HepG2 (cell line): ENCODE measurements at regions not wholly inside any gene's neighbourhood (a gene's known extent, or its start where the extent isn't known, plus 50 kb on each side); places are given as distances from the start of the nearest gene placed in this dataset.

ENCODE experiments used
- ARID2 ChIP-seq: sonication (generic); formaldehyde crosslinking; IDR thresholded peaks from 2 replicates; pipeline ENCODE4 v1.8.1; 2022; ENCODE audit warnings: mild to moderate bottlenecking, missing genetic modification reagents, borderline replicate concordance
- FOXK2 ChIP-seq: fragments of 450-650 bp; IDR thresholded peaks from 2 replicates; pipeline ENCODE4 v1.6.1; 2016
- HNF4G ChIP-seq, 2 experiments: sonication (generic) in 1 of 2; formaldehyde crosslinking in 1 of 2; IDR thresholded peaks; 2 replicates each; pipeline versions ENCODE4 v1.4.0 to v1.6.1; 2011 to 2020; ENCODE audit warnings: borderline replicate concordance in 2 of 2, low read depth in 2 of 2, mild to moderate bottlenecking in 2 of 2, low read length in 1 of 2, missing genetic modification reagents in 1 of 2, moderate library complexity in 1 of 2
- MAFK ChIP-seq, 2 experiments: IDR thresholded peaks in 1 of 2; conservative IDR thresholded peaks in 1 of 2; 2 replicates each; pipeline ENCODE4 v1.6.1; 2011; ENCODE audit warnings: improper control_type of control experiment in 2 of 2, low read length in 2 of 2
- MEIS1 ChIP-seq: sonication (generic); formaldehyde crosslinking; IDR thresholded peaks from 2 replicates; pipeline ENCODE4 v1.9.0; 2021; ENCODE audit warnings: mild to moderate bottlenecking, missing genetic modification reagents, moderate library complexity, borderline replicate concordance
- MYC ChIP-seq: sonication (generic); formaldehyde crosslinking; IDR thresholded peaks from 2 replicates; pipeline ENCODE4 v1.9.0; 2021; ENCODE audit warnings: missing genetic modification reagents, borderline replicate concordance
- TOPORS ChIP-seq: sonication (generic); formaldehyde crosslinking; IDR thresholded peaks from 2 replicates; pipeline ENCODE4 v1.8.0; 2023; ENCODE audit warnings: mild to moderate bottlenecking, missing genetic modification reagents
- U2AF1 ChIP-seq: fragments of 200-400 bp; formaldehyde crosslinking; optimal IDR thresholded peaks from 2 replicates; pipeline ENCODE3; 2017; ENCODE audit warnings: mild to moderate bottlenecking, low read depth, low read length
- ZFYVE20 ChIP-seq: sonication (generic); formaldehyde crosslinking; IDR thresholded peaks from 2 replicates; pipeline ENCODE4 v1.8.0; 2023; ENCODE audit warnings: low read depth, mild to moderate bottlenecking, moderate library complexity, missing genetic modification reagents, borderline replicate concordance
- ZIK1 ChIP-seq: sonication (generic); formaldehyde crosslinking; IDR thresholded peaks from 2 replicates; pipeline ENCODE4 v1.5.0; 2020; ENCODE audit warnings: mild to moderate bottlenecking, low read depth, missing genetic modification reagents, borderline replicate concordance
- ZKSCAN1 ChIP-seq: fragments of 150-350 bp; IDR thresholded peaks from 2 replicates; pipeline ENCODE4 v1.6.1; 2014; ENCODE audit warnings: low read length
- ZNF446 ChIP-seq: sonication (generic); formaldehyde crosslinking; IDR thresholded peaks from 2 replicates; pipeline ENCODE4 v1.5.0; 2020; ENCODE audit warnings: mild to moderate bottlenecking, missing genetic modification reagents
- ZNF562 ChIP-seq: sonication (generic); formaldehyde crosslinking; IDR thresholded peaks from 2 replicates; pipeline ENCODE4 v1.8.0; 2022; ENCODE audit warnings: missing genetic modification reagents, borderline replicate concordance
- TF ChIP-seq, protein P1 (sequence below): sonication (generic); formaldehyde crosslinking; IDR thresholded peaks from 2 replicates; pipeline ENCODE4 v1.4.0; 2020; ENCODE audit warnings: missing genetic modification reagents
- TF ChIP-seq, protein P2 (sequence below): sonication (generic); formaldehyde crosslinking; IDR thresholded peaks from 2 replicates; pipeline ENCODE4 v1.4.0; 2020; ENCODE audit warnings: low read depth, mild to moderate bottlenecking, missing genetic modification reagents
- TF ChIP-seq, protein P3 (sequence below): sonication (generic); formaldehyde crosslinking; IDR thresholded peaks from 2 replicates; pipeline ENCODE4 v1.8.0; 2022; ENCODE audit warnings: mild to moderate bottlenecking, missing genetic modification reagents, moderate library complexity
- TF ChIP-seq, protein P4 (sequence below): sonication (generic); formaldehyde crosslinking; IDR thresholded peaks from 2 replicates; pipeline ENCODE4 v1.9.0; 2021; ENCODE audit warnings: missing genetic modification reagents, borderline replicate concordance
- TF ChIP-seq, protein P5 (sequence below): IDR thresholded peaks from 2 replicates; pipeline ENCODE4 v1.6.1; 2016
- TF ChIP-seq, protein P6 (sequence below): sonication (generic); formaldehyde crosslinking; conservative IDR thresholded peaks from 2 replicates; pipeline ENCODE4 v1.4.0; 2020; ENCODE audit warnings: missing genetic modification reagents

DNA sequence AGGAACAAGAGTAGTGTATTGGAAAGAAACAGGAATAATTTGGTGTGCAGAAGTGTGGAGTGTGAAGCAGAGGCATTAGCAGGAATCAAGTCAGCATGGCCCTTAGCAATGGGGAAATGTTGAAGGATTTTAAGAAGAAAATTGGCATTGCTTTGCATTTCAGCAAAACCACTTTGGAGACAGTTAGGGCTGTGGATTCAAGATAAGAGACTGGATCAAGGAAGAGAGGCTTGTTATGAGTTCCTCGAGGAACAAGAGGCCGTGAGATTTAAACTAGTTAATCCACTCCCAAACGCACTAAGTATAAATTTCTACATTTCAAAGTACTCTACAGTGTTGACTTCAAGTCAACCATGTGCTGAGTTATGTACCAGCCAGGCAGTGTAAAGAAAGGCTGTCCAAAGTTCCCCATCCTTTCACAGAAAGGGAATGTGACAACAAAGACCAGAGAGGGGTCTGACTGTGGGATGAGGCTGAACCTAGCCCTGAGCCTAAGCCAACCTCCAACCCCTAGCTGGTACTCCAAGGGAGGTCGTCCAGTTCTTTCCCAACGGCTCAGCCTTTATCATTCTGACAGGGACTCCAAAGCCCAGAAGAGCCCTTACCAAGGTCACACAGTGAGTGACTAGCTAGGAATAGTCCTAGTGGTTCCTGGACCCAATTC is 91.2 kb upstream of the BMP4 start (continued):
- TF ChIP-seq, protein P1, sequence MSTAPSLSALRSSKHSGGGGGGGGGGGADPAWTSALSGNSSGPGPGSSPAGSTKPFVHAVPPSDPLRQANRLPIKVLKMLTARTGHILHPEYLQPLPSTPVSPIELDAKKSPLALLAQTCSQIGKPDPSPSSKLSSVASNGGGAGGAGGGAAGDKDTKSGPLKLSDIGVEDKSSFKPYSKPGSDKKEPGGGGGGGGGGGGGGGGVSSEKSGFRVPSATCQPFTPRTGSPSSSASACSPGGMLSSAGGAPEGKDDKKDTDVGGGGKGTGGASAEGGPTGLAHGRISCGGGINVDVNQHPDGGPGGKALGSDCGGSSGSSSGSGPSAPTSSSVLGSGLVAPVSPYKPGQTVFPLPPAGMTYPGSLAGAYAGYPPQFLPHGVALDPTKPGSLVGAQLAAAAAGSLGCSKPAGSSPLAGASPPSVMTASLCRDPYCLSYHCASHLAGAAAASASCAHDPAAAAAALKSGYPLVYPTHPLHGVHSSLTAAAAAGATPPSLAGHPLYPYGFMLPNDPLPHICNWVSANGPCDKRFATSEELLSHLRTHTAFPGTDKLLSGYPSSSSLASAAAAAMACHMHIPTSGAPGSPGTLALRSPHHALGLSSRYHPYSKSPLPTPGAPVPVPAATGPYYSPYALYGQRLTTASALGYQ (CRISPR knock-in tag), result 0 out of 2 replicates have a peak, but pooled peaks have one; percentile 21
- TF ChIP-seq U2AF1 (no peak), ZNF446 (no peak), HNF4G (IDR thresholded peaks at IDR 0.05; ENCODE audit: borderline replicate concordance, low read depth, low read length) (peak; percentile 86; the same call in 1 of the 2 replicates), HNF4G (CRISPR knock-in tag; IDR thresholded peaks at IDR 0.05; ENCODE audit: borderline replicate concordance, low read depth) (no peak; the same call in 1 of the 2 replicates), ZKSCAN1 (peak; percentile 13; the same call in 1 of the 2 replicates), ZFYVE20 (CRISPR knock-in tag) (no peak), FOXK2 (0 out of 2 replicates have a peak, but pooled peaks have one; percentile 26), ARID2 (CRISPR knock-in tag) (no peak), TOPORS (no peak), MAFK (conservative IDR thresholded peaks at IDR 0.05 in 1 of 2, IDR thresholded peaks at IDR 0.05 in 1 of 2; ENCODE audit: low read length in 2 of 2) (peak in 1 of 2 experiments; percentile 44; a peak in 2 of 4 replicates), MEIS1 (peak; percentile 63; the same call in 1 of the 2 replicates), ZIK1 (no peak), MYC (no peak; the same call in 1 of the 2 replicates), ZNF562 (CRISPR knock-in tag) (no peak)
- TF ChIP-seq, protein P2, sequence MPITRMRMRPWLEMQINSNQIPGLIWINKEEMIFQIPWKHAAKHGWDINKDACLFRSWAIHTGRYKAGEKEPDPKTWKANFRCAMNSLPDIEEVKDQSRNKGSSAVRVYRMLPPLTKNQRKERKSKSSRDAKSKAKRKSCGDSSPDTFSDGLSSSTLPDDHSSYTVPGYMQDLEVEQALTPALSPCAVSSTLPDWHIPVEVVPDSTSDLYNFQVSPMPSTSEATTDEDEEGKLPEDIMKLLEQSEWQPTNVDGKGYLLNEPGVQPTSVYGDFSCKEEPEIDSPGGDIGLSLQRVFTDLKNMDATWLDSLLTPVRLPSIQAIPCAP (CRISPR knock-in tag), result 0 out of 2 replicates have a peak, but pooled peaks have one; percentile 21
- TF ChIP-seq, protein P3, sequence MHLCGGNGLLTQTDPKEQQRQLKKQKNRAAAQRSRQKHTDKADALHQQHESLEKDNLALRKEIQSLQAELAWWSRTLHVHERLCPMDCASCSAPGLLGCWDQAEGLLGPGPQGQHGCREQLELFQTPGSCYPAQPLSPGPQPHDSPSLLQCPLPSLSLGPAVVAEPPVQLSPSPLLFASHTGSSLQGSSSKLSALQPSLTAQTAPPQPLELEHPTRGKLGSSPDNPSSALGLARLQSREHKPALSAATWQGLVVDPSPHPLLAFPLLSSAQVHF, result no peak
- TF ChIP-seq, protein P4, sequence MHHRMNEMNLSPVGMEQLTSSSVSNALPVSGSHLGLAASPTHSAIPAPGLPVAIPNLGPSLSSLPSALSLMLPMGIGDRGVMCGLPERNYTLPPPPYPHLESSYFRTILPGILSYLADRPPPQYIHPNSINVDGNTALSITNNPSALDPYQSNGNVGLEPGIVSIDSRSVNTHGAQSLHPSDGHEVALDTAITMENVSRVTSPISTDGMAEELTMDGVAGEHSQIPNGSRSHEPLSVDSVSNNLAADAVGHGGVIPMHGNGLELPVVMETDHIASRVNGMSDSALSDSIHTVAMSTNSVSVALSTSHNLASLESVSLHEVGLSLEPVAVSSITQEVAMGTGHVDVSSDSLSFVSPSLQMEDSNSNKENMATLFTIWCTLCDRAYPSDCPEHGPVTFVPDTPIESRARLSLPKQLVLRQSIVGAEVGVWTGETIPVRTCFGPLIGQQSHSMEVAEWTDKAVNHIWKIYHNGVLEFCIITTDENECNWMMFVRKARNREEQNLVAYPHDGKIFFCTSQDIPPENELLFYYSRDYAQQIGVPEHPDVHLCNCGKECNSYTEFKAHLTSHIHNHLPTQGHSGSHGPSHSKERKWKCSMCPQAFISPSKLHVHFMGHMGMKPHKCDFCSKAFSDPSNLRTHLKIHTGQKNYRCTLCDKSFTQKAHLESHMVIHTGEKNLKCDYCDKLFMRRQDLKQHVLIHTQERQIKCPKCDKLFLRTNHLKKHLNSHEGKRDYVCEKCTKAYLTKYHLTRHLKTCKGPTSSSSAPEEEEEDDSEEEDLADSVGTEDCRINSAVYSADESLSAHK (CRISPR knock-in tag), result no peak
- TF ChIP-seq, protein P5, sequence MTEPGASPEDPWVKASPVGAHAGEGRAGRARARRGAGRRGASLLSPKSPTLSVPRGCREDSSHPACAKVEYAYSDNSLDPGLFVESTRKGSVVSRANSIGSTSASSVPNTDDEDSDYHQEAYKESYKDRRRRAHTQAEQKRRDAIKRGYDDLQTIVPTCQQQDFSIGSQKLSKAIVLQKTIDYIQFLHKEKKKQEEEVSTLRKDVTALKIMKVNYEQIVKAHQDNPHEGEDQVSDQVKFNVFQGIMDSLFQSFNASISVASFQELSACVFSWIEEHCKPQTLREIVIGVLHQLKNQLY, result no peak; the same call in 1 of the 2 replicates
- TF ChIP-seq, protein P6, sequence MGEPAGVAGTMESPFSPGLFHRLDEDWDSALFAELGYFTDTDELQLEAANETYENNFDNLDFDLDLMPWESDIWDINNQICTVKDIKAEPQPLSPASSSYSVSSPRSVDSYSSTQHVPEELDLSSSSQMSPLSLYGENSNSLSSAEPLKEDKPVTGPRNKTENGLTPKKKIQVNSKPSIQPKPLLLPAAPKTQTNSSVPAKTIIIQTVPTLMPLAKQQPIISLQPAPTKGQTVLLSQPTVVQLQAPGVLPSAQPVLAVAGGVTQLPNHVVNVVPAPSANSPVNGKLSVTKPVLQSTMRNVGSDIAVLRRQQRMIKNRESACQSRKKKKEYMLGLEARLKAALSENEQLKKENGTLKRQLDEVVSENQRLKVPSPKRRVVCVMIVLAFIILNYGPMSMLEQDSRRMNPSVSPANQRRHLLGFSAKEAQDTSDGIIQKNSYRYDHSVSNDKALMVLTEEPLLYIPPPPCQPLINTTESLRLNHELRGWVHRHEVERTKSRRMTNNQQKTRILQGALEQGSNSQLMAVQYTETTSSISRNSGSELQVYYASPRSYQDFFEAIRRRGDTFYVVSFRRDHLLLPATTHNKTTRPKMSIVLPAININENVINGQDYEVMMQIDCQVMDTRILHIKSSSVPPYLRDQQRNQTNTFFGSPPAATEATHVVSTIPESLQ (CRISPR knock-in tag), result no peak
